Breast epithelium (tissue), 3 donors: ENCODE measurements at regions not wholly inside any gene's neighbourhood (a gene's known extent, or its start where the extent isn't known, plus 50 kb on each side); places are given as distances from the start of the nearest gene placed in this dataset.
"Not testable (repeated sequence)": the region's sequence is repeated elsewhere in the genome, so short reads cannot be mapped to it uniquely, and the experiment has no call there.

Source experiments
- POLR2A ChIP-seq: fragments of 450-650 bp; IDR thresholded peaks from one replicate; pipeline ENCODE4 v1.6.1; 2016; ENCODE audit warnings: antibody characterized with exemption, mild to moderate bottlenecking, moderate library complexity
- TF ChIP-seq, protein P1 (sequence below), 3 donors: fragments of 450-650 bp; IDR thresholded peaks; one replicate each; pipeline ENCODE4 v1.5.1; 2016 to 2017; ENCODE audit warnings: antibody characterized with exemption in 3 of 3, mild to moderate bottlenecking in 3 of 3, moderate library complexity in 3 of 3

DNA sequence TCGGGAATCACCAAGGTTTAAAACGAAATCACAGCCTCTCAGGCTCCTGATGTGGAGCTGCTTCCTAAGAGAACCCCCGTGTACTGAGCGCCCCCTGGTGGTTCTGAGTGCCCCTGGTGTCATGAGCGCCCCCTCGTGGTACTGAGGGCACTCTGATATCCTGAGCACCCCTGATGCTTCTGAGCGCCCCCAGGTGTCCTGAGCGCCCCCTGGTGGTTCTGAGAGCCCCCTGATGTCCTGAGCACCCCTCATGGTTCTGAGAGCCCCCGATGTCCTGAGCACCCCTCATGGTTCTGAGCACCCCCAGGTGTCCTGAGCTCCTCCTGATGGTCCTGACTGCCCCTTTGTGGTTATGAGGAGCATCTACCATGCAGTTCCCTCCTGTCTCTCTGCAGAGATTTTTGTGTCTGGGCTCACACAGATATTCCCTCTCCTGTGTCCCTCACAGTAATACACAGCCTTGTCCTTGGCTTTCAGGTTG is 1092.1 kb downstream of the TMEM121 start:
- TF ChIP-seq POLR2A, result not testable (repeated sequence)
- TF ChIP-seq, protein P1, sequence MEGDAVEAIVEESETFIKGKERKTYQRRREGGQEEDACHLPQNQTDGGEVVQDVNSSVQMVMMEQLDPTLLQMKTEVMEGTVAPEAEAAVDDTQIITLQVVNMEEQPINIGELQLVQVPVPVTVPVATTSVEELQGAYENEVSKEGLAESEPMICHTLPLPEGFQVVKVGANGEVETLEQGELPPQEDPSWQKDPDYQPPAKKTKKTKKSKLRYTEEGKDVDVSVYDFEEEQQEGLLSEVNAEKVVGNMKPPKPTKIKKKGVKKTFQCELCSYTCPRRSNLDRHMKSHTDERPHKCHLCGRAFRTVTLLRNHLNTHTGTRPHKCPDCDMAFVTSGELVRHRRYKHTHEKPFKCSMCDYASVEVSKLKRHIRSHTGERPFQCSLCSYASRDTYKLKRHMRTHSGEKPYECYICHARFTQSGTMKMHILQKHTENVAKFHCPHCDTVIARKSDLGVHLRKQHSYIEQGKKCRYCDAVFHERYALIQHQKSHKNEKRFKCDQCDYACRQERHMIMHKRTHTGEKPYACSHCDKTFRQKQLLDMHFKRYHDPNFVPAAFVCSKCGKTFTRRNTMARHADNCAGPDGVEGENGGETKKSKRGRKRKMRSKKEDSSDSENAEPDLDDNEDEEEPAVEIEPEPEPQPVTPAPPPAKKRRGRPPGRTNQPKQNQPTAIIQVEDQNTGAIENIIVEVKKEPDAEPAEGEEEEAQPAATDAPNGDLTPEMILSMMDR (IDR thresholded peaks at IDR 0.05), result not testable (repeated sequence)
